ENCODE measurements at regions not wholly inside any gene's neighbourhood (a gene's known extent, or its start where the extent isn't known, plus 50 kb on each side); places are given as distances from the start of the nearest gene placed in this dataset.

DNA sequence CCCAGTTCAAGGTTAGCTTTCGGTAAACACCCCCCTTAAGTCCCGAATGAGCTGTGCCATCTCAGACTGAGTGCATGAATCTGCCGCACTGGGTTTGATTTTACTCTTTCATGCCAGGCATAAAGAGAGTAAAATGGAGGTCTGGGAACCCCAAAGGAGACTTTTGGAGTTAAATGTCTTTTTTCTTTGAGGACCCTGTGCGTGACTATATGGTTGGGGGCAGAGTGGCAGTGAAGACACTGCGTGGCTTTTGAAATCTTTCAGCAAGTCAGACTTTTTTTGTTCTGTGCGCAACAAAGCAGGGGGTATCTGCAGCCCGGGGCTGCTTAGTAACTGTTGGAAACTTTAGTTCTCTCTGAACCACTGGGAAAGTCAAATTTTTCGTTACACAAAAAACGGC, 392.9 kb upstream of the SALL1 start:
- TF ChIP-seq POLR2A (IDR thresholded peaks at IDR 0.05) (no peak), POLR2AphosphoS5 (IDR thresholded peaks at IDR 0.05) (no peak)
- TF ChIP-seq, protein P1, sequence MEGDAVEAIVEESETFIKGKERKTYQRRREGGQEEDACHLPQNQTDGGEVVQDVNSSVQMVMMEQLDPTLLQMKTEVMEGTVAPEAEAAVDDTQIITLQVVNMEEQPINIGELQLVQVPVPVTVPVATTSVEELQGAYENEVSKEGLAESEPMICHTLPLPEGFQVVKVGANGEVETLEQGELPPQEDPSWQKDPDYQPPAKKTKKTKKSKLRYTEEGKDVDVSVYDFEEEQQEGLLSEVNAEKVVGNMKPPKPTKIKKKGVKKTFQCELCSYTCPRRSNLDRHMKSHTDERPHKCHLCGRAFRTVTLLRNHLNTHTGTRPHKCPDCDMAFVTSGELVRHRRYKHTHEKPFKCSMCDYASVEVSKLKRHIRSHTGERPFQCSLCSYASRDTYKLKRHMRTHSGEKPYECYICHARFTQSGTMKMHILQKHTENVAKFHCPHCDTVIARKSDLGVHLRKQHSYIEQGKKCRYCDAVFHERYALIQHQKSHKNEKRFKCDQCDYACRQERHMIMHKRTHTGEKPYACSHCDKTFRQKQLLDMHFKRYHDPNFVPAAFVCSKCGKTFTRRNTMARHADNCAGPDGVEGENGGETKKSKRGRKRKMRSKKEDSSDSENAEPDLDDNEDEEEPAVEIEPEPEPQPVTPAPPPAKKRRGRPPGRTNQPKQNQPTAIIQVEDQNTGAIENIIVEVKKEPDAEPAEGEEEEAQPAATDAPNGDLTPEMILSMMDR (IDR thresholded peaks at IDR 0.05), result no peak

Data from breast epithelium (tissue), 3 donors.